Fibroblast of mammary gland (primary cell): ENCODE measurements at regions not wholly inside any gene's neighbourhood (a gene's known extent, or its start where the extent isn't known, plus 50 kb on each side); places are given as distances from the start of the nearest gene placed in this dataset.

Source experiments
- DNase-seq: peaks from one replicate; pipeline ENCODE4 v3.0.0-alpha.2; 2010; ENCODE audit warnings: low read depth
- H3K4me3 ChIP-seq: 2 replicates; pipeline ENCODE4 v1.5.1; 2011; ENCODE audit warnings: low read depth, mild to moderate bottlenecking, low read length, moderate library complexity; ENCODE audit not compliant: control insufficient read depth
- CTCF ChIP-seq: conservative IDR thresholded peaks from 2 replicates; pipeline ENCODE4 v1.5.1; 2011; ENCODE audit warnings: low read depth, low read length, inconsistent platforms; ENCODE audit not compliant: control insufficient read depth, insufficient read depth

DNA sequence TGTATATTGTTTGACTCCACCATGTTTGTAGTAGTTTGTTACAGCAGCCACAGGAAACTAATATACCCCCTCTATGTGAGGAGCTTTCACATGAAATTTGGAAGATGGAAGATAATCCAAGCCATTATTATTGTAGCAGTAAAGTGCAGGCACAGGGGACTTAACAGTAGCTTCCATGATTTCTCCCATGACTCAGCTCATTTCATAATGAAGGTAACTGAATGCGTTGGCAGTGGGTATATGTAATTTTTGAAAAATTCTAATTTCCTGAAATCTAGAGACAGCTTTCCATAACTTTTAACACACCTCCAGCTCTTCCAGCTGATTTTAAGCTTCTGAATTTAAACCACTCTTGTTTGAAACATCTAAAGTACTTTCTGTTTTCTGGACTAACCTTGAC, 181.2 kb downstream of the NR4A2 start:
- no peak for TF ChIP-seq CTCF

DNA sequence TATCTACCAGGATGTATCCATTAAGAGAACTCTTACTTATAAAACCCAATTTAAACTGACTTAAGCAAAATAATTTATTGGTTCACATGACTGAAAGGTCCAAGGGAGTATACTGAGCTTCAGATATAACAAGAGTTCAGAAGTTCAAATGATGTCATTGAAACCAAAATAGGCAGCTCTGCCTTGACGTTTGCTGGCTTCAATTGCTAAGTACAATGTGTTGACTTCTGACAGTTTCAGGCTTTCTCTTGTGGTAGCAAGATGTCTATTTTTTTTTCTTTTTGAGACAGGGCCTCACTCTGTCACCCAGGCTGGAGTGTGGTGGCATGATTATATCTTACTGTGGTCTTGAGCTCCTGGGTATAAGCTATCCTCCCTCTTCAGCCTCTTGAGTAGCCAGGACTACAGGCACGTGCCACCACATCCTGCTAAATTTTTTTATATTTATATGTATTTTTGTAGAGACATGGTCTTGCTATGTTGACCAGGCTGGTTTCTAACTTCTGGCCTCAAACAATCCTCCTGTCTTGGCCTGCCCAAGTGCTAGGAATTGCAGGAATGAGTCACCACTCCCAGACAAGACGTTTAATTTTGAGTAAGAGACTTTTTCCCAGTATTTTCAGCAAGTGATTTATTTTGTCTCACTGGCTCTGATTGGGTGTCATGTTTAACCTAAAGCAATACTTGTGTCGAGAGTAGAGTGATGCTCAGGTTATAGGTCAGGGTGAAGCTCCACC, 184.8 kb downstream of the NR4A2 start:
- H3K4me3 ChIP-seq: no peak overlapping the region
- no peak for TF ChIP-seq CTCF
- no peak for DNase-seq

More for the DNA sequence above, 181.2 kb downstream of the NR4A2 start:
- H3K4me3 ChIP-seq: no peak overlapping the region
- no peak for DNase-seq

DNA sequence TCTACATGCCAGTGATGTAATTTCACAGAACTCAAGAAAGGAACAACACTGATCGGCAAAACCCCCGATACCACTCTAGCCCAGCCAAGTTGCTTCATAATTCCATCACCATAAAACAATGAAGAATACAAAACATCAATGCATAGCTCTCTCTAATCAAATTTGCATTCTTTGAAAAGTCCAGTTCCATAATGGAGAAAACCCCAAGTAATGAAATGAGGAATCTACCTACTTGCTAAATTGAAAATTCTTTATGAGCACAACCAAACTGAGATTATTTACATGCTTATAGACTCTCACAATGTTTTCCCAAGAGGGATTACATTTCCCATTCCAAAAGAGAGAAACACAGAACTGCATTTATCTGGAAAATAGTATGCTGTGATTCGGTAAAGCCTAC, 186.5 kb downstream of the NR4A2 start:
- no peak overlapping the region for H3K4me3 ChIP-seq
- no peak for TF ChIP-seq CTCF
- DNase-seq: no peak

DNA sequence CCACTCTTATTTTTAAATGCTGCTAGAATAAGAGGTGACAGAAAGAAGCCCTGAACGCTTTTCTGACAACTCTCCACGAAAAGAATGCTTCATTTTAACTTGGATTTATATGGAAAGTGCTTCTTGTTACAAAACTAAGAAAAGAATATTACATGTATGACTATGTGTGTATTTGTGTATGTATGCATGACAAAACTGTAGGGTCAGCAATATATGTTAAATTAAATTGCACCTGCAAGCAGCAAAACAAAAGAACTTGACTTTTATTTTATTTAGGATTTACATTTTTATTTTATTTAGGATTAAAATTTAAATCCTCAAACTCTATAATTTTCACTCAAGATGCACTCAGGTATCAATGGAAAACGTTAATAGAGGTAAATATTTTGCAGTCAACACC, 187.1 kb downstream of the NR4A2 start:
- no peak for TF ChIP-seq CTCF
- no peak overlapping the region for H3K4me3 ChIP-seq
- no peak for DNase-seq

- no peak for TF ChIP-seq CTCF
- no peak for DNase-seq
- H3K4me3 ChIP-seq: no peak overlapping the region
These were observed 196.0 kb downstream of the NR4A2 start for GRCh38 chr2:156136566-156136965.

GRCh38 chr2:156134887-156135286, 197.6 kb downstream of the NR4A2 start:
- no peak overlapping the region for H3K4me3 ChIP-seq
- no peak for DNase-seq
- TF ChIP-seq CTCF: no peak

GRCh38 chr2:156132941-156133340, 199.6 kb downstream of the NR4A2 start:
- no peak for TF ChIP-seq CTCF
- no peak for DNase-seq
- no peak overlapping the region for H3K4me3 ChIP-seq
